ENCODE measurements at regions not wholly inside any gene's neighbourhood (a gene's known extent, or its start where the extent isn't known, plus 50 kb on each side); places are given as distances from the start of the nearest gene placed in this dataset.

DNA sequence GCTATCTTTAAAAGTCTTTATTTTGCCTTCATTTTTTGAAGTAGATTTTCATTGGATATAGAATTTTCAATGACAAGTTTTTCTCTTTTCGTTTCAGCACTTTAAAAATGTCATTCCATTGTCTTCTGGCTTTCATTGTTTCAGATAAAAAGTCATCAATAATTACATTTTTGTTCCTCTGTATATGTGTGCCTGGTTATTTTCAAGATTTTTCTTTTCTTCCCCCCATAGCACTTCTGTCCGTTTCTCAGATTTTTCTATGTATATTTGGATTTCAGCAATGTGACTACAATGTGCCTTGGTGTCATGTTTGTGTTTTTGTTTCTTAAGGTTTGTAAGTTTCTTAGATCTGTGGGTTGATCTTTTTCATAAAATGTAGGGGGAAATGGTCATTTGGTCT is 66.3 kb upstream of the HSD17B12 start:
- TF ChIP-seq, protein P1, sequence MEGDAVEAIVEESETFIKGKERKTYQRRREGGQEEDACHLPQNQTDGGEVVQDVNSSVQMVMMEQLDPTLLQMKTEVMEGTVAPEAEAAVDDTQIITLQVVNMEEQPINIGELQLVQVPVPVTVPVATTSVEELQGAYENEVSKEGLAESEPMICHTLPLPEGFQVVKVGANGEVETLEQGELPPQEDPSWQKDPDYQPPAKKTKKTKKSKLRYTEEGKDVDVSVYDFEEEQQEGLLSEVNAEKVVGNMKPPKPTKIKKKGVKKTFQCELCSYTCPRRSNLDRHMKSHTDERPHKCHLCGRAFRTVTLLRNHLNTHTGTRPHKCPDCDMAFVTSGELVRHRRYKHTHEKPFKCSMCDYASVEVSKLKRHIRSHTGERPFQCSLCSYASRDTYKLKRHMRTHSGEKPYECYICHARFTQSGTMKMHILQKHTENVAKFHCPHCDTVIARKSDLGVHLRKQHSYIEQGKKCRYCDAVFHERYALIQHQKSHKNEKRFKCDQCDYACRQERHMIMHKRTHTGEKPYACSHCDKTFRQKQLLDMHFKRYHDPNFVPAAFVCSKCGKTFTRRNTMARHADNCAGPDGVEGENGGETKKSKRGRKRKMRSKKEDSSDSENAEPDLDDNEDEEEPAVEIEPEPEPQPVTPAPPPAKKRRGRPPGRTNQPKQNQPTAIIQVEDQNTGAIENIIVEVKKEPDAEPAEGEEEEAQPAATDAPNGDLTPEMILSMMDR (IDR thresholded peaks at IDR 0.05) = no peak
- TF ChIP-seq POLR2A (IDR thresholded peaks at IDR 0.05) = no peak

All from vagina (tissue), 2 donors.